Fibroblast of upper back skin (primary cell): ENCODE measurements at regions not wholly inside any gene's neighbourhood (a gene's known extent, or its start where the extent isn't known, plus 50 kb on each side); places are given as distances from the start of the nearest gene placed in this dataset.
A peak's percentile ranks its signal among the peaks of the same experiment; 100 is the strongest.

Experiments used
- DNase-seq: peaks from one replicate; pipeline ENCODE4 v3.0.0-alpha.2; 2013

DNA sequence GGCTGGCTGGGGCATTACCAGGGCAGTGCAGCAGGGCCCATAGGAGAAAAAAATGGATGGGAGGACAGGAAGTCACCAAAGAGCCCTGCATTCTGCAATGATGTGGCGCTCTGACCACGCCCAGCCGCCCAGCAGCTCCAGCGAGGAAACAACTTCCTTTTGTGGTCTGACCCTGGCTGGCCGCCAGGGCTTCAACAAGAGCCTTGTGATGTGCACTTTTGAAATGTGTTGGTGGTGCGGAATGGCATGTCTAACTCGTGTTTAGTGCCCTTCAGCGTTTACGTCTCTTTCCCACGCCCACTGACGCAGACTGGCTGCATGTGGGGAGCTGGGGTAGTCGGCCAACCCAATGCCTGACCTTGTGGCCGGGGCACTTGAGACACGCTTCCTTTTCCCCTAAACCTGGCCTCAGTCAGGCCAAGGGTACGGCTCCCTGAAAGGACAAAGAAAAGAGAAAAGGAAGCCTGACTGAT lies 81.9 kb upstream of the CTNNB1 start:
- peak; percentile 90 for DNase-seq

DNA sequence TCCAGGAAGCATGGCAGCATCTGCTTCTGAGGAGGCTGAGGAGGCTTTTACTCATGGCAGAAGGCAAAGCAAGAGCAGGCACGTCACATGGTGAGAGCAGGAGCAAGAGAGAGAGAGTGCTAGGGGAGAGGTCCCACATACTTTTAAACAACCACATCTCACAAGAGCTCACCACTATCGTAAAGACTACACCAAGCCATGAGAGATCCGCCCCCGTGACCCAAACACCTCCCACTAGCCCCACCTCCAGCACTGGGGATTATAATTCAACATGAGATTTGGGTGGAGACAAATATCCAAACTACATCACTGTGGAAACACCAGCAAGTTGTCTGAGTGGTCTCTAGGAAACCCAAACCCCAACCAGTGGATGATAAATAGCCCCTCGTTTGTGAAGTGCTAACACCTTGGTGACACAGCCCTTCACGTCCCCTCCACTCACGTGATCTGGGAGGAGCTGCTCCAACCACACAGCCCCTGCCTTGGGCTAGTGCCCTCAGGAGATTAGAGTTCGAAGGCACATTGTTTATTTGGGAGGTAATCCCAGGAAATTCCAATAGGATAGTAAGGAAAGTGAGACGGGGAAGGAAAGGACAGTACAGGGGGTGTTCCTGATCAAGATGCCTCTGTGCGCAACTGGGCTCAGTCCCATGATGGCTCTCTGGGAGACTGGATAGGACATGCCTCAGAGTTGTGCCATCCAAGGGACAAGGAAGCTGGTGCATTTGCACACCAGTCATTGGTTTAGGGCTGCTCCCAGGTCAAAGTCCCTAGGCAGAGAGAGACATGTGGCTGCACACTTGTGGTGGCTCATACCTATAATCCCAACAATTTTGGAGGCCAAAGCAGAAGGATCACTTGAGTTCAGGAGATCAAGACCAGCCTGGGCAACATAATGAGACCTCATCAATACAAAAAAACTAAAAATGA lies 80.6 kb upstream of the CTNNB1 start:
- DNase-seq: no peak

DNA sequence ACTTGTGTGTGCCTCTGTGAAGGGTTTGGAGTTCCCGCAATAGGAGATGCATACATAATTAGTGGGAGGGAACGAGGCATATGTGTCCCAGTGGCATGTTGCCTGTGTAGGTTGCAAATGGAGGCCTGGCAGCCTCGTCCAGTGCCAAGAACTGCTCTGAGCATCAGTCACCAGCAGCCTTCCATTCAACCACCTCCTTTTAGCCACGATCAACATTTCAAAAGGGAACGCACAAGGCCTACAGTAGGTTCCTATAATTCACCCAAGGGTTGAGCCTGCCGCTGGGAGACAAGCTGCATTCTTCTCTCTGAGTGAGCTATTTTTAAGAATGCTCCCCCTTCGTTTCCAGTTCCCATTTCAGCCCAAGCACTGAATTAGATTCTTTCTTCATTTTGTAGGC lies 78.8 kb upstream of the CTNNB1 start:
- no peak for DNase-seq

DNA sequence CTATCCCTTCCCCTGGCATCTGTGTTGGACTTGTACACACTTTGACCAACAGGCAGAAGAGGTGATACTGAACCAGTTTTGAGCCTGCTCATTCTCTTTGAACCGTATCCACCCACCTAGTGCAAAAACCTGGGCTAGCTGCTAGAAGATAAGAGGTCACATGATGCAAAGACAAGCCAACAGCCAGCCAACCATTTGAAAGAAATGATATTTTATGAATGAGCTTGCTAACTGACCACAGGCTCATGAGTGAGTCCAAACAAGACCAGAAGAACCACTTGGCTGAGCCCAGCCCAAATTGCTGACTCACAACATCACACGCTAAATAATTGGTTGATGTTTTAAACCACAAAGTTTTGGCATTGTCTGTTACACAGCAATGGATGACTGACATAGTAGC lies 74.0 kb upstream of the CTNNB1 start:
- DNase-seq: no peak

DNA sequence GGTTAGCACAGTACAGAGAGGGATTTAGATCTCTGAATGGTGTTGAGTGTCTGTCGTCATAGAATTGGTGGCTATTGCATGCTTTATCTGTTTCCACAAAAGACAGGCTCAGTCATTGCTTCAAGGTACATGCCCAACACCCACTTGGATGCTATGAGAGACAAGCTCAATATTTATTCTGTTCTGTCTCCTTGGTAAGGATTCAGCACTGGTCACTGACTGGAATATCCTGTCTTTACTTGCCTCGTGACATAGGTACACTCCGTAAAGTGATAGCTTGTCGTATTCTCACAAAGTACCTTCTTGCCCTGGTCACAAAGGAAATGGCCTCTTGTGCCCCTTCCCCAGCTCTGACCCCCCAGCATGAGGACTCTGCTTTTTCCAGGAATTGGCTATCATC lies 72.8 kb upstream of the CTNNB1 start:
- DNase-seq: no peak

DNA sequence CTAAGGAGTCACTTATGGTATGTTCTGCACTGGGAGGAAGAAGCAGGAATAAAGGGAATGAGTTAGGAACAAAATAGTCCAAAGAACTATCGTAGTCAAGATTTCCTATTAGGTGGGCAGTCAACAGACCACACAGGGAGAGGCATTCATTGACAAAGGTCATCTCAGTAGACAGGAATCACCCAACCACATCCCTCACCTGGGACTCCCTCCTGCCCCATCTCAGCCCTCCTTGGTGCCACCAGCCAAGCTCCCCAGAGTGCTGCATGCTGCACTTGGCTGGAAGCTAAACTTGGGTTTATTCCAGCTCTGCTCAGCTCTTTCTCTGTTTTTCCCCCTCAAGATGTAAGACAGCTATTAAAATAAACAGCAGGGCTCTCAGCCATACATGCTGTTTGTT lies 72.3 kb upstream of the CTNNB1 start:
- DNase-seq: no peak

DNA sequence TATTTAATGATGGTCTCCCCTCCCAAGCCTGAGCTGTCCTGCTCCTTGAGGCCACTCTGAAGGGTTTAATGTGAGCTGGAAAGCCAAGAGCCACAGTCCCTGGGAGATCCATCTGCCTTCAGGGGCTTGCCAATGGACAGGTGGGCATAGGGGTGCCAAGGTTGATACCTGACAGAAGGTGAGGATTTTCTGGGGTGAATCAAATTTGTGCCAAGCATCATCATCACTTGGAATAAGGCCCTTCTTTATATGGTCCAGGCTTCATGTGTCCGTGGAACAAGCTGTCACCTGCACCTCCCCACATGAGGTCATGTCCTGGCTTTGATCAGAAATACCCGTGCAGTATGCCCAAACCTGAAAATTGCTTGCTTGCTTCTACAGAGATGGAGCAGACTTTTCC lies 71.9 kb upstream of the CTNNB1 start:
- DNase-seq: no peak

DNA sequence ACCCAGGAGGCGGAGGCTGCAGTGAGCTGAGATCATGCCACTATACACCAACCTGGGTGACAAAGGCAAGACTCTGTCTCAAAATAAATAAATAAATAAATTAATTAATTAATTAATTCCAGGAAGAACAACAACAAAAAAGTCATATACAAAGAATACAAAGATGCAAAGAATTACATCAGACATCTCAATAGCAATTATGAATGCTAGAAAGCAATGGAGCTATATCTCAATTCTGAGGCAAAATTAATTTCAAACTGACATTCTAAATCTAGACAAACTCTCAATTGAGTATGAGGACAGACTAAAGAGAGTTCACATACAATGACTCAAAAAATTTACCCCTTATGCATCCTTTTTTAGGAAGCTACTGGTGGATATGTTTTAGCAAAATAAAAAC lies 69.6 kb upstream of the CTNNB1 start:
- DNase-seq: no peak

DNA sequence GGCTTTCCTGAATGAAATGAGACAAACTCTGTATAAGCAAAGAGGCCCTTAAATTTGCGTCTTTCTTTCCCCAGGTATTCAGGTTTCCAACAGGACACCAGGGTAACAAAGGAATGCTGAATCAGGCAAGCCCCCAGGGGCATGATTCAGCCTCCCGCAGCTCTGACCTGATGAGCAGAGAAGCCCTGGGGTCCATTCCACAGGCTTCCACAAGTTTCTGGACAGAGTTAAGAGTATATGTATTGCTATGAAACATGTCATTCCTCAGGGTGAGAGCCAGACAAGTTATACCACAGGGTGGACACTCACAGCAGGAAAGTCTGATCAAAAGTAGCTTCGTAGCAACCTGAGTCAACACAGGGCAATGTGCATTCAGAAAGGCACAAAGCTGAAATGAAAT lies 68.1 kb upstream of the CTNNB1 start:
- peak; percentile 68 for DNase-seq

DNA sequence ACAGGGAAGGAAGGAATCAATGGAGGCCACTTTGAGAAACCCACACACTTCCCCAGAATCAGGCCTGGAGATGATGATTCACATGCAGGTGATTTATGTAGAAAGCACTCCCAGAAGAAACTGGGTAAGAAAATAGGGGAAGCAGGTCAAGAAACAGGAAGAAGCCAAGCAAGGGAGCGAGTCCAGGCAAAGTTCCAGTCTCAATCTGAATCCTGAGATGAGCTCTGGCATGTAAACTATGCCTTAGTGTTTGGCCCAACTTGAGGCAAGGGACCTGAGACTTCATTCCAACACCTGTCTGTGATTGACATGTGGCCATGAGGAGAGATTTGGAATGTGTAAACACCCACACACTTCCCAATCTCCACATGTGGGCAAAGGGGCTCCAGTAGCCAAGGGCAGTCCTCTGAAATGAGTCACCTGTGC lies 61.6 kb upstream of the CTNNB1 start:
- no peak for DNase-seq

DNA sequence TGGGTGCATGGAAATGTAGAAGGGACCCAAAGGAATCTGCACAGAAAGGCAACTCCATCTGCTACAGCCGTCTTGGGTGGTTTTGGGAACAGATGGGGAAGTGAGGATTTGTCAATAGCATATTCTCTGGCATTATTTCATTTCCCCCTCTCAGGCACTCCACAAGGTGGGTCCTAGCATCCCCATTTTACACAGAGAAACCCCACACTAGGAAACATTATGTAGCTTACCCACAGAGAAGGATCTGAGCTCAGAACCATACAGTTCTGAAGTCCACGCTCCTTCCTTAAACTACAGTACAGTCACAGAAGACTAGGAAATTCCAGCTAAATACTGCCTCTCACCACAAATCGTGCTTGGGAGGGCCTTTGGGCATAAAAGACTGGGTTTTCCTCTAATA lies 61.2 kb upstream of the CTNNB1 start:
- no peak for DNase-seq

DNA sequence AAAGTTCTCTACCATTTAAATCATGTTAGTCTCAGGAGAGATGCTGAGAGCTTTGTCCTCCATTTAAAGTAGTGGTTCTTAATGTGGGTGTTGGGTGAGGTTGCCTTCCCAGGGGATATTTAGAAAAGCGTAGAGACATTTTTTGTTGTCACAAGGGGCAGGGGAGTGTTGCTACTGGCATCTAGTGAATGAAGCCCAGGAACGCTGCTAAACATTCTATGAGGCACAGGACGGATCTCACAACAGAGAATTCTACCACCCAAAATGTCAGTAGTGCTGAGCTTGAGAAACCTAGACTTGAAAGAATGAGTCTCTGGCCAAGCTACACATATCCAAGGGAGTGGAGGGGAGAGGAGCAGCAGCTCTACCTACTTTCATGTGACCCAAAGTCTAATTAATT lies 60.7 kb upstream of the CTNNB1 start:
- DNase-seq: no peak

DNA sequence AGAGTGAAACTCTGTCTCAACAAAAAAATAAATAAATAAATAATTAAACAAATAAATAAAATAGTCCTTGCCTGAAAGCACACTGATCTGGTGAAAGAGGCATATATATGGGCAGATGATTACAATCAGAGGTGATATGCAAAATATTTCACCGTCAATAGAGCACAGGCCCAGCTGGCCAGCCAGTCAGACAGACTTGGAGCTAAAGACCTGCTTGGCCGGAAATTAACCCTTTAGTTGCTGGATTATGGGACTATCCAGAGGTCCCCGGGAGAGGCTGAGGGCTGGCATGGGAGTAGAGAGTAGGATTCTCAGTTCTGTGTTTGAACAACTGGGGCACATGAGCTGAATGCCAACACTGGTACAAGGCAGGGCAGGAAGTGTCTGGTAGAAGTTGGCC lies 59.1 kb upstream of the CTNNB1 start:
- DNase-seq: no peak

DNA sequence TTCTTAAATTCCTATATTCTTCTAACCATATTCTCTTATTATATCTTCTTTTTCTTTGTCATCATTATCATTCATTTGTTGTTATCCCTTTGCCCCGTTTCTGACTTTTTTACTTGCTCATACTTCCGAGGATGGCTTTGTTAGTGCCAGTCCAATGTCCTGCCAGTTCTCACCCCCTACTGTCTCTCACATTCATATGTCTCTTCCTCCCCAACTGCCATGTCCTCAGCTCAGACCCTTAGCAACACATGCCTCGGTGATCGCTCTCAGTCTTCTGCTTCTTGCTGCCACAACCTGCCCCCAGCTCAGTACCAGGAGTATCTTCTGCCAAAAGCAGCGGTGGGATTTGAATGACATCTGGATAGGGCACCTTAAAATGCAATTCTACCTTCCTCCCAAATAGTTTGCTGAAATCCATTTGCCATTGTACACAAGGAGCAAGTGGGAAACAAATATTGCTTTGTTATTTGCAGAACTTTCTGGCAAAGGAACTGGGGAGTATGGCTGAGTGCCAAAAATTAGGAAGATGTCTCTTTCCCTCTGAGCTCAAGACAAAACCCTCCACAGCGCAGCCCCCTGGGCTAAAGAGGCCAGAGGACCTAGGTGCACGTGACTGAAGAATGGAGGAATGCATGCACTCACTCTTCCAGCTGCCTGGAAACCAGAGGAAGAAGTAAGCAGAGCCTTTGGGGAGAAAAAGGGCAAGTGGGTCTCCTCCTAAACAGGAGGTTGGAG lies 57.7 kb upstream of the CTNNB1 start:
- no peak for DNase-seq

DNA sequence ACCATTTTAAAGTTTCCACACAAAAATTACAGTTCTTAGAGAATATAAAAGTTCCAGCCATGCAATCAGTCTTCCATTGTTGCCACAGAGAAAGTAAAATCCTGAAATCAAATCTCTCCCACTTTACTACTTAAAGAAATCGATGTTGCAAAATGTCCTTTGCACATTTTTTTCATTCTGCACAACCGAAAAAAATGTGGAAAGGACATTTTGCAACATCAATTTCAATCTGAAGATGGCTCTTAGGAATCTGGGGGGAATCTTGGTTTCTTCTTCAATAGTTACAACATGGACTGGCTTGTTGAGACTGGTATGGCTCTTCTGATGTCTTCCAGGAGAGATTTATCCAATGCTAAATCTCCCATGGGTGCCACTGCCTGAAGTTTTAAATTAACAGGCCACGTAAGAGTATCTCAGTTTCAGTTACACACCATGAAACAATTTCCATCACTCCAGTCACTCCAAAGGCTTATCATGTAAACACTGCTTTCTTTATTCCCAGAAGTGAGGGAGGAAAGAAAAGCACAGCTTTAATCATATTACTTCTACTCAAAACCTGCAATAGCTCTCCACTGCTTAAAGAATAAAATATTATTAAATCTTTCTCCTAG lies 55.8 kb upstream of the CTNNB1 start:
- DNase-seq: no peak

DNA sequence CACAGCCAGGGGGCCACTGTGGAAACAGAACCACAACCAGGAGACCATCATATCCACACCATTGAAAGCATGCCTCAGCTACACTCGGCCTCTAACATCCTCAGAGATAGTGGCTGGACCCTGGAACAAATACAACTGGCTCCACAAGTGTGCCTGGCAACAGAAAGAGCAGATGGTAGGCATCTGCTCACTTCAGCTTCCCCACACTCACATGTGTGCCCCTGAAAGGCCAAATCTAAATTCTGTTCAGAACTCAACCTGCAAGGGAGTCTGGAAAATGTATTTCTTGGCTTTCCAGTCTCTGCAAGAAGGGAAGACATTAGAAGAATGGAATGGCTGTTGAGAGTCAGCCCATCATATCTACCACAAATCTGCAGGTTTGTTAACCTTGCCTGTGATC lies 54.7 kb upstream of the CTNNB1 start:
- no peak for DNase-seq

DNA sequence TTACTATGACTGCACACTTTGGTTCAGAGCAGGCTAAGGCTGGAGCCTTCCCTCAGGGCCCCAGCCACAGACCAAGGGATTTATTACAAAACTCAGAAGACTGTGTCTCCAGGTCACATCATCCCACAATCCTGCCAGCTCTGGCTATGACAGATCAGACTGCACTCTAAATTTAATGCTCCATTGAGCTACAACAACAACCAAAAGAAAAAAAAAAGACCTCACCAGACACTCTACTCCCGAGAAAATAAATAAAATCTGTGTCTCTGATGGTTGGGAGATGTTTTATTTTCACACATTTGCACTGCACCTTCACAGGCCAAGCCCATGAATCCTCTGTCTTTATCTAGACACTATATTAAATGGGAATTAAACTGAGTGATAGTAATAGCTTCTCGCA lies 50.8 kb upstream of the CTNNB1 start:
- no peak for DNase-seq

DNA sequence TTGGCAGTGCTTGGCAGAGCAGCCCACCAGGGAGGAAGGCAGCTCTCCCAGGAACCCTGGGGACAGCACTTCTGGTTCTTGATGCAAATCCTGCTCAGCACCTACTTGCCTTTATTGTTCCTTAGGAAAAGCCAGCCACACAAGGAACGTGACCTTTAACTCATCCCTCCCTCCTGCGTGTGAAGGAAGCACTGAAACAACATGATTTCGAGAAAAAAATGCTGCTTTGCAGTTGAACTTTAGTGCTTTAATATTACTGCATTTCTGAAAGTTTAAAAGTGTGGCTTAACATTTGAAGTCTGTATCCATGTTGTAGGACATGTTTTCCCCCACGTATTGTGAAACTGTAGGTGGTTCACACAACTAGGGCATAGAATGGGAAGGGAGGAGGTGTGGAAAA lies 50.4 kb upstream of the CTNNB1 start:
- no peak for DNase-seq
